OCI-LY7 (cell line): ENCODE measurements at regions not wholly inside any gene's neighbourhood (a gene's known extent, or its start where the extent isn't known, plus 50 kb on each side); places are given as distances from the start of the nearest gene placed in this dataset.

Experiments used
- CTCF ChIP-seq: fragments of 200-600 bp; sonication (generic); conservative IDR thresholded peaks from 2 replicates; pipeline ENCODE4 v1.5.1; 2014; ENCODE audit warnings: mild to moderate bottlenecking, antibody characterized with exemption, low read length, moderate library complexity, mixed read lengths
- EZH2phosphoT487 ChIP-seq: fragments of 200-600 bp; sonication (generic); IDR thresholded peaks from 2 replicates; pipeline ENCODE4 v1.6.1; 2018; ENCODE audit warnings: low read depth, borderline replicate concordance, mild to moderate bottlenecking, mixed run types, antibody characterized with exemption, low read length, moderate library complexity, mixed read lengths

GRCh38 chr16:56029026-56029425 is 153.9 kb upstream of the CES5A start:
- no peak for TF ChIP-seq CTCF
- TF ChIP-seq EZH2phosphoT487: no peak
